PC-3 (cell line): ENCODE measurements at regions not wholly inside any gene's neighbourhood (a gene's known extent, or its start where the extent isn't known, plus 50 kb on each side); places are given as distances from the start of the nearest gene placed in this dataset.

Source experiments
- CTCF ChIP-seq: fragments of 300-600 bp; sonication (generic); conservative IDR thresholded peaks from 2 replicates; pipeline ENCODE4 v1.5.1; 2017; ENCODE audit warnings: antibody characterized with exemption, low read depth, mild to moderate bottlenecking, low read length
- EZH2 ChIP-seq: fragments of 300-600 bp; sonication (generic); IDR thresholded peaks from one replicate; pipeline ENCODE4 v1.6.1; 2017; ENCODE audit warnings: antibody characterized with exemption, mild to moderate bottlenecking, low read length; ENCODE audit not compliant: unreplicated experiment
- EZH2phosphoT487 ChIP-seq: fragments of 300-600 bp; sonication (generic); IDR thresholded peaks from 2 replicates; pipeline ENCODE4 v1.6.1; 2018; ENCODE audit warnings: mild to moderate bottlenecking, antibody characterized with exemption, low read length, borderline replicate concordance

GRCh38 chr22:44555046-44555445 lies 57.0 kb upstream of the RTL6 start:
- TF ChIP-seq CTCF (no peak), EZH2 (no peak), EZH2phosphoT487 (no peak)
